Gastroesophageal sphincter (tissue), 3 donors: ENCODE measurements at regions not wholly inside any gene's neighbourhood (a gene's known extent, or its start where the extent isn't known, plus 50 kb on each side); places are given as distances from the start of the nearest gene placed in this dataset.
"Not testable (repeated sequence)": the region's sequence is repeated elsewhere in the genome, so short reads cannot be mapped to it uniquely, and the experiment has no call there.

ENCODE experiments used
- CTCF ChIP-seq, 4 experiments: fragments of 200-600 bp in 2 of 4; fragments of 450-650 bp in 2 of 4; sonication (generic) in 1 of 4; IDR thresholded peaks; one replicate each; pipeline ENCODE4 v1.5.1; 2017 to 2019; ENCODE audit warnings: antibody characterized with exemption in 4 of 4, mild to moderate bottlenecking in 2 of 4, moderate library complexity in 2 of 4
- EP300 ChIP-seq: sonication (generic); formaldehyde crosslinking; IDR thresholded peaks from one replicate; pipeline ENCODE4 v1.6.1; 2017; ENCODE audit warnings: antibody characterized with exemption, mild to moderate bottlenecking
- POLR2A ChIP-seq, 2 donors: fragments of 450-650 bp; IDR thresholded peaks; one replicate each; pipeline ENCODE4 v1.6.1; 2017; ENCODE audit warnings: antibody characterized with exemption in 2 of 2, mild to moderate bottlenecking in 2 of 2, moderate library complexity in 1 of 2

GRCh38 chr2:152279367-152279766, 55.6 kb upstream of the FMNL2 start:
- not testable (repeated sequence) for TF ChIP-seq CTCF (IDR thresholded peaks at IDR 0.05); POLR2A (IDR thresholded peaks at IDR 0.05); EP300
